GM23338 (cell line): ENCODE measurements at regions not wholly inside any gene's neighbourhood (a gene's known extent, or its start where the extent isn't known, plus 50 kb on each side); places are given as distances from the start of the nearest gene placed in this dataset.

Experiments
- ATAC-seq: fragments of 200-7000 bp; cut with Tn5 transposase; 3 replicates; pipeline ENCODE4 v1.9.1; 2020
- DNase-seq: peaks from one replicate; pipeline ENCODE4 v3.0.0-alpha.2; 2015; ENCODE audit warnings: low spot score
- H2AFZ ChIP-seq: fragments of 200-600 bp; sonication (generic); 2 replicates; pipeline ENCODE4 v1.8.0; 2016; ENCODE audit warnings: antibody characterized with exemption, mild to moderate bottlenecking, moderate library complexity
- H3F3A ChIP-seq: fragments of 200-600 bp; sonication (generic); replicated peaks from 2 replicates; pipeline ENCODE4 v1.8.0; 2017; ENCODE audit warnings: antibody characterized with exemption, mixed run types, low read depth
- H3K27ac ChIP-seq: fragments of 200-600 bp; sonication (generic); 2 replicates; pipeline ENCODE4 v1.6.1; 2016; ENCODE audit warnings: low read depth
- H3K27me3 ChIP-seq: fragments of 200-600 bp; sonication (generic); 2 replicates; pipeline ENCODE4 v1.8.0; 2016; ENCODE audit warnings: mild to moderate bottlenecking, mixed run types, moderate library complexity; ENCODE audit not compliant: insufficient read depth
- H3K36me3 ChIP-seq: fragments of 200-600 bp; sonication (generic); 2 replicates; pipeline ENCODE4 v1.8.0; 2016; ENCODE audit warnings: mild to moderate bottlenecking; ENCODE audit not compliant: insufficient read depth
- H3K4me1 ChIP-seq: fragments of 200-600 bp; sonication (generic); 2 replicates; pipeline ENCODE4 v1.8.0; 2016; ENCODE audit warnings: mild to moderate bottlenecking, moderate library complexity; ENCODE audit not compliant: insufficient read depth
- H3K4me2 ChIP-seq: fragments of 200-600 bp; sonication (generic); 2 replicates; pipeline ENCODE4 v1.7.1; 2017; ENCODE audit warnings: mixed run types
- H3K4me3 ChIP-seq: fragments of 200-600 bp; sonication (generic); 2 replicates; pipeline ENCODE4 v1.6.1; 2016; ENCODE audit warnings: mixed run types
- H3K79me2 ChIP-seq: fragments of 200-600 bp; sonication (generic); replicated peaks from 2 replicates; pipeline ENCODE4 v1.8.0; 2017; ENCODE audit warnings: mild to moderate bottlenecking; ENCODE audit not compliant: insufficient read depth
- H3K9me2 ChIP-seq: fragments of 200-600 bp; sonication (generic); 2 replicates; pipeline ENCODE4 v1.8.0; 2017; ENCODE audit not compliant: insufficient read depth
- H4K20me1 ChIP-seq: fragments of 200-600 bp; sonication (generic); replicated peaks from 2 replicates; pipeline ENCODE4 v1.8.0; 2017; ENCODE audit warnings: mild to moderate bottlenecking; ENCODE audit not compliant: insufficient read depth
- H3K27ac Mint-ChIP-seq: 2 replicates; pipeline ENCODE4 v1.8.0; 2020; ENCODE audit warnings: inconsistent platforms, mild to moderate bottlenecking, moderate library complexity, mixed read lengths
- H3K27me3 Mint-ChIP-seq: 3 replicates; pipeline ENCODE4 v1.8.0; 2022; ENCODE audit warnings: low read depth, mild to moderate bottlenecking, moderate library complexity, mixed read lengths, inconsistent platforms; ENCODE audit not compliant: insufficient read depth, poor library complexity
- H3K36me3 Mint-ChIP-seq: 3 replicates; pipeline ENCODE4 v1.8.0; 2021; ENCODE audit warnings: low read depth, mild to moderate bottlenecking, inconsistent platforms, moderate library complexity, mixed read lengths
- H3K4me1 Mint-ChIP-seq: 3 replicates; pipeline ENCODE4 v1.8.0; 2020; ENCODE audit warnings: mild to moderate bottlenecking, inconsistent platforms, mixed read lengths
- H3K4me3 Mint-ChIP-seq: 3 replicates; pipeline ENCODE4 v1.8.0; 2021; ENCODE audit warnings: moderate library complexity, mild to moderate bottlenecking, inconsistent platforms, mixed read lengths
- H3K9me3 Mint-ChIP-seq: 3 replicates; pipeline ENCODE4 v1.8.0; 2020; ENCODE audit warnings: moderate library complexity, mild to moderate bottlenecking, inconsistent platforms, mixed read lengths
- CREB1 ChIP-seq: fragments of 250-450 bp; sonication (Bioruptor Pico); IDR thresholded peaks from 2 replicates; pipeline ENCODE4 v1.5.0; 2020; ENCODE audit warnings: low read depth, mild to moderate bottlenecking, moderate library complexity
- CTCF ChIP-seq, 2 experiments: fragments of 200-600 bp in 1 of 2; sonication (generic) in 1 of 2; conservative IDR thresholded peaks; 2 replicates each; pipeline versions ENCODE4 v1.5.1 to v1.6.1; 2016 to 2017; ENCODE audit warnings: antibody characterized with exemption in 2 of 2, low read depth in 2 of 2, mild to moderate bottlenecking in 2 of 2, moderate library complexity in 1 of 2
- ETS1 ChIP-seq: IDR thresholded peaks from 2 replicates; pipeline ENCODE4 v1.6.1; 2016; ENCODE audit warnings: antibody characterized with exemption
- EZH2 ChIP-seq: fragments of 200-600 bp; sonication (generic); IDR thresholded peaks from one replicate; pipeline ENCODE4 v1.8.0; 2017; ENCODE audit warnings: antibody characterized with exemption, mild to moderate bottlenecking, low read depth; ENCODE audit not compliant: unreplicated experiment
- EZH2phosphoT487 ChIP-seq: fragments of 200-600 bp; sonication (generic); IDR thresholded peaks from one replicate; pipeline ENCODE4 v1.8.1; 2018; ENCODE audit warnings: antibody characterized with exemption; ENCODE audit not compliant: unreplicated experiment
- JUNB ChIP-seq: IDR thresholded peaks from one replicate; pipeline ENCODE4 v1.6.1; 2016; ENCODE audit warnings: antibody characterized with exemption; ENCODE audit not compliant: unreplicated experiment
- NANOG ChIP-seq: IDR thresholded peaks from 2 replicates; pipeline ENCODE4 v1.6.1; 2016; ENCODE audit warnings: antibody characterized with exemption, borderline replicate concordance
- POLR2AphosphoS5 ChIP-seq: IDR thresholded peaks from 2 replicates; pipeline ENCODE4 v1.6.1; 2016; ENCODE audit warnings: antibody characterized with exemption, low read depth
- REST ChIP-seq: IDR thresholded peaks from one replicate; pipeline ENCODE4 v1.6.1; 2018; ENCODE audit warnings: antibody characterized with exemption; ENCODE audit not compliant: unreplicated experiment
- STAT1 ChIP-seq: IDR thresholded peaks from one replicate; pipeline ENCODE4 v1.6.1; 2016; ENCODE audit warnings: antibody characterized with exemption; ENCODE audit not compliant: unreplicated experiment
- ZNF114 ChIP-seq: fragments of 250-450 bp; sonication (Bioruptor Pico); IDR thresholded peaks from 2 replicates; pipeline ENCODE4 v1.5.0; 2020; ENCODE audit warnings: mild to moderate bottlenecking, moderate library complexity
- ZNF331 ChIP-seq: fragments of 250-450 bp; sonication (Bioruptor Pico); IDR thresholded peaks from 2 replicates; pipeline ENCODE4 v1.5.0; 2020; ENCODE audit warnings: low read depth, mild to moderate bottlenecking, moderate library complexity
- ZNF462 ChIP-seq: fragments of 250-450 bp; sonication (Bioruptor Pico); IDR thresholded peaks from 2 replicates; pipeline ENCODE4 v1.5.0; 2020; ENCODE audit warnings: mild to moderate bottlenecking, moderate library complexity

- H3K27me3 Mint-ChIP-seq: peaks cover 1% of the 10 kb centered on the region
- Histone ChIP-seq H3K9me2 (peaks cover 20% of the 10 kb centered on the region; the same call in 1 of the 2 replicates), H3F3A (no peaks in the 10 kb centered on the region), H3K4me3 (no peak overlapping the region), H3K4me2 (no peak overlapping the region), H4K20me1 (no peaks in the 10 kb centered on the region), H3K27ac (no peak overlapping the region), H3K4me1 (no peaks in the 10 kb centered on the region), H3K79me2 (no peaks in the 10 kb centered on the region), H2AFZ (no peak overlapping the region), H3K27me3 (no peaks in the 10 kb centered on the region), H3K36me3 (no peaks in the 10 kb centered on the region)
- DNase-seq (no peak), ATAC-seq (no peak)
- H3K4me1 Mint-ChIP-seq: peaks cover 2% of the 10 kb centered on the region; the same call in 1 of the 3 replicates
- H3K27ac Mint-ChIP-seq: no peak overlapping the region
- no peak overlapping the region for H3K4me3 Mint-ChIP-seq
- no peaks in the 10 kb centered on the region for H3K36me3 Mint-ChIP-seq
- H3K9me3 Mint-ChIP-seq: no peaks in the 10 kb centered on the region
- TF ChIP-seq ZNF331 (CRISPR knock-in tag) (no peak), NANOG (no peak), EZH2 (no peak), STAT1 (no peak), ZNF462 (no peak), CREB1 (CRISPR knock-in tag) (no peak), CTCF (conservative IDR thresholded peaks at IDR 0.05; ENCODE audit: low read depth in 2 of 2) (no peak), ZNF114 (no peak), POLR2AphosphoS5 (no peak), EZH2phosphoT487 (no peak), ETS1 (no peak), JUNB (no peak), REST (no peak)
These were observed 150.6 kb upstream of the RUNX1 start for GRCh38 chr21:35199733-35200015.
